ENCODE measurements at regions not wholly inside any gene's neighbourhood (a gene's known extent, or its start where the extent isn't known, plus 50 kb on each side); places are given as distances from the start of the nearest gene placed in this dataset.

DNA sequence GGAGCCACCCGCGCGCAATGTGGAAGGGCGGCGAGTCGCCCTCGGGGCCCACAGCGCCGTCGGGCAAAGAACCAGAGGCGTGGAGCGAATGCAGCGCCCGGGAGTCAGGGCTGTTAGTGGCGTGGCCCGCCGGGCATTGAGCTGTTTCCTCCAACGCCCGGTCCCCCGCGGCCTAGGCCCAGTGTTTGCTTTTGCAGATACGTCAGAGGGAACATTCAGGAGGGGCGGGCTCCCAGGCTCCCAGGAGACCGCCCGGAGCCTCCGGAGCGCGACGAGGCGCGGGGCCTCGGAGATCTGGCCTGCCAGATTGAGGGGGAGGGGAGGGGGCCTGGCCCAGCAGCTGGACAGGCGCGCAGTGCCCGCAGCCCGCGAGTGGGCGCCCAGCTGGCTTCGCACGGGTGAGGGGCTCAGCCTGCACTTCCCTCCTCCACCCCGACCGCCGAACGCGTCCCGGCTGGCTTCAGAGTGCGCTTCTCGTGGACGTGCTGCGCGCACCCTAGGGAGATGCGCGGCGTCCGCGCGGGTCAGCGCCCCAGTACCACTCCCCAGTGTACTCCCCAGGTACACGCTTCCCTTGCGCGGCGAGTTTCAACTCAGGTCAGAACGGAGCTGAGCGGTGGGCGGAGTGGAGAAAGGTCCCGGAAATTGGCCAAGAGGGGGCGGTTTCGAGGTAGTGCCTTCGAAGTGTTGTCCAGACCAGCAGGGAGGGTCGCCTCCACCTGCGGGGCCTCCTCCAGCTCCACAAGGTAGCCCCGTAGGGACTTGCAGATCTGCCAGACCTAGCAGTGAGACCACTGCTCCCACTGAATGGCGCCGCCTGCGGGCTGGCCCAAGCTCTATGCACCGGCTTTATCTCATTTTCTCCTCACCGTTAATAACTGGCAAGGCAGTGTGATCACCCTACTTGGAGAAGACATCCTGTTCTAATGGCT, 130.4 kb downstream of the TMEM174 start:
- TF ChIP-seq, protein P1, sequence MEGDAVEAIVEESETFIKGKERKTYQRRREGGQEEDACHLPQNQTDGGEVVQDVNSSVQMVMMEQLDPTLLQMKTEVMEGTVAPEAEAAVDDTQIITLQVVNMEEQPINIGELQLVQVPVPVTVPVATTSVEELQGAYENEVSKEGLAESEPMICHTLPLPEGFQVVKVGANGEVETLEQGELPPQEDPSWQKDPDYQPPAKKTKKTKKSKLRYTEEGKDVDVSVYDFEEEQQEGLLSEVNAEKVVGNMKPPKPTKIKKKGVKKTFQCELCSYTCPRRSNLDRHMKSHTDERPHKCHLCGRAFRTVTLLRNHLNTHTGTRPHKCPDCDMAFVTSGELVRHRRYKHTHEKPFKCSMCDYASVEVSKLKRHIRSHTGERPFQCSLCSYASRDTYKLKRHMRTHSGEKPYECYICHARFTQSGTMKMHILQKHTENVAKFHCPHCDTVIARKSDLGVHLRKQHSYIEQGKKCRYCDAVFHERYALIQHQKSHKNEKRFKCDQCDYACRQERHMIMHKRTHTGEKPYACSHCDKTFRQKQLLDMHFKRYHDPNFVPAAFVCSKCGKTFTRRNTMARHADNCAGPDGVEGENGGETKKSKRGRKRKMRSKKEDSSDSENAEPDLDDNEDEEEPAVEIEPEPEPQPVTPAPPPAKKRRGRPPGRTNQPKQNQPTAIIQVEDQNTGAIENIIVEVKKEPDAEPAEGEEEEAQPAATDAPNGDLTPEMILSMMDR (IDR thresholded peaks at IDR 0.05 in 2 of 3, conservative IDR thresholded peaks at IDR 0.05 in 1 of 3; ENCODE audit: control insufficient read depth in 2 of 3, extremely low read depth in 1 of 3, insufficient read depth in 1 of 3, low read depth in 3 of 3, low read length in 3 of 3) = no peak
- no peak for TF ChIP-seq MYC (IDR thresholded peaks at IDR 0.05; ENCODE audit: insufficient read depth, insufficient read length, insufficient replicate concordance, low read length, severe bottlenecking)
- no peak for TF ChIP-seq CHD2 (IDR thresholded peaks at IDR 0.05; ENCODE audit: borderline replicate concordance, low read depth, low read length)
